GM20431 (cell line): ENCODE measurements at regions not wholly inside any gene's neighbourhood (a gene's known extent, or its start where the extent isn't known, plus 50 kb on each side); places are given as distances from the start of the nearest gene placed in this dataset.

Experiments
- in situ Hi-C: fragments of 300-500 bp; cut with MseI, MboI; formaldehyde crosslinking; loops from one replicate; pipeline ENCODE4 v1.15.0; 2020; ENCODE audit warnings: low sequenced_read_pairs; ENCODE audit not compliant: unreplicated experiment

DNA sequence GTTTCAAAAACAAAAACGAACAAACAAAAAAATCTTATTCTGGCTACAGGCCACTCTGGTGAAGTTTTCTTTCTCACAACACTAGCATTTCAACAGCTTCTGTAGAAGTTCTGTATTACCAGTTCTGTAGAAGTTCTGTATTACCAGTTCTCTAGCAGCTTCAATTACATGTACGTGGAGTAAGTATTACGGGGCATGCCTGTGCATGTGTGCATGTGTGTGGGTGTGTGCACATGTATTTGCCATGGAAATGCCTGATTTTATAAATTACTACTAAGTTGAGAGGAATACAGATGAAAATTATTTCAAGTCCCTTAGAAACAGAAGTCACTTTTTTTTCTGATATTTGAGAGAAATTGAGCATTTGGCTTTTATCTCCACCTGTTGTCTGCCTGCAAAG, 414.2 kb downstream of the FOXO1 start:
- in situ Hi-C loops, result no loop called here

DNA sequence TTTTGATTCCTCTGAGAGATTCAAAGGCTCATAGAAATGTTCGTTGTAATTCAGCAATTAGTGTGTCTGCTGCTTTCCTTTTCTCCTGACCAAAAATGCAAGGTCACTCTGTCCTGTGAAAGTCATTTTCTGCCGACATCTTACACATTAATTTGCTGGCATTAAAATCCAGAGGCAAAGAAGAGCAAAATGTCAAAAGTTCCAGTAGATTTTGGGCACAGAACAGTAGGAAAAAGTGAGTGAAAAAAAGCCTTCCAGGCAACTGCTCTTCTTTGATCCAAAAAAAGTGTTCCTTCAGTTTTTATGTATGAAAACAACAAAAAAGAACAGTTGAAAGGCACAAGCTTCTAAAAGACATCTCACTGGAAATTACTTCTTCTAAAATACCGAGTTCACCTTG, 413.8 kb downstream of the FOXO1 start:
- in situ Hi-C loops, result no loop called here

- in situ Hi-C loops, result no loop called here
Observed at GRCh38 chr13:40254394-40254793, 412.0 kb downstream of the FOXO1 start.

- in situ Hi-C loops, result no loop called here
Observed at GRCh38 chr13:40255551-40255950, 410.9 kb downstream of the FOXO1 start.

GRCh38 chr13:40259899-40260298, 406.5 kb downstream of the FOXO1 start:
- in situ Hi-C loops, result no loop called here

- in situ Hi-C loops, result no loop called here
Observed at GRCh38 chr13:40261336-40261735, 405.1 kb downstream of the FOXO1 start.

DNA sequence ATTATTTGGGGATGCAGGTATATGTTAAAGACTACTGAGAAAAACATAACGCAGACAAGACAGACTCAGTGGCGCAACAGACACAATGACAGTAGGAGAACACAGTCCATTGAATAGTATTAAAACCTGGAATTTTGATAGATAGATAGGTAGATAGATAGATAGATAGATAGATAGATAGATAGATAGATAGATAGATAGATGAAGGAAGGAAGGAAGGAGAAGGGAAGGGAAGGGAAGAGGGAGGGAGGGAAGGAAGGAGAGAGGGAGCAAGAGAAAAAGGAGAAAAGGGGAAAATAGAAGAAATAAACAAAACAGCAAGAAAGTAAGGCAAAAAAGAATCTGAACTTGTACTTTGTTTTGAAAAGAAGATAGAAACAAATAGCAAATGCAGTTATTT, 404.5 kb downstream of the FOXO1 start:
- in situ Hi-C loops, result no loop called here

- in situ Hi-C loops, result no loop called here
Observed at GRCh38 chr13:40269086-40269485, 397.4 kb downstream of the FOXO1 start.

- in situ Hi-C loops, result no loop called here
Observed at GRCh38 chr13:40270726-40271125, 395.7 kb downstream of the FOXO1 start.

GRCh38 chr13:40271271-40271885, 395.1 kb downstream of the FOXO1 start:
- in situ Hi-C loops, result no loop called here

DNA sequence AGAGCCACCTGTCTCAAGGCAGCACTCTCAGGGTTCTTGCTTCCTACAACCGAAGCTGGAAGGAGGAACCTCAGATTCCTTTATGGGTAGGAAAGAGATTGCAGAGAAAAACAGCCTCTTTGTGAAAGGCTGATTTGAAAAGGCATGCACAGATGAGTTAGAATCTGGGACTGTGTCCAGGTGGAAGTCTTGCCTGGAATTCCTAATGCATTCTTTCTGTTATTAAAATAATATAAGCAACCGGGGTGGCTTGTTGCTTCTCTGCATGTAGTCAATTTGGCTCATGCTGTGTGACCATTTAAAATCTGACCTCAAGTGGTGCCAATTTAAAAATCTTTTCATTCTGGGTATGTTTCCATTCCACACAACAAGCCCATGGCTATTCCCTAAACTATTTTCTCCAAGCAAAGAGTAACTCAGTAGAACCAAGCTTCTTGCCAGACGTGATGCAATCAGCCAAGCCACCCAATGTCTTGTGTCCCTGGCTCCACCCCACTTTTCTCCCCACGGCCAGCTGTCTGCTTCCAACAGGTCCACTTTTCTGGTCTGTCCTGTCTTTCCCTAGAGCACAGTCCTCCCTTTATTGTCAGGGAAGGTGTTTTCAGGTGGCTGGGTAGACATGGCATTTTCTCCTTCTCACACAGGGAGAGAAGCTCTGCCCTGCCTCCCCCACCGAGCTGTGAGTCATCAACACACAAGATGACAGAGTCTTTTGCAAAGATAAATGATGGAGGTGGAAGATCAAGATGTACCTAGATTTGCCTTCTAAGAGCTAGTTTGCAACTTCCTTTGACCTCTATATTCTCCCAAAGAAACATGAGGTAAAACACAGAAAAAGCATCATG, 394.3 kb downstream of the FOXO1 start:
- in situ Hi-C loops, result no loop called here

GRCh38 chr13:40272776-40273139, 393.7 kb downstream of the FOXO1 start:
- in situ Hi-C loops, result no loop called here

DNA sequence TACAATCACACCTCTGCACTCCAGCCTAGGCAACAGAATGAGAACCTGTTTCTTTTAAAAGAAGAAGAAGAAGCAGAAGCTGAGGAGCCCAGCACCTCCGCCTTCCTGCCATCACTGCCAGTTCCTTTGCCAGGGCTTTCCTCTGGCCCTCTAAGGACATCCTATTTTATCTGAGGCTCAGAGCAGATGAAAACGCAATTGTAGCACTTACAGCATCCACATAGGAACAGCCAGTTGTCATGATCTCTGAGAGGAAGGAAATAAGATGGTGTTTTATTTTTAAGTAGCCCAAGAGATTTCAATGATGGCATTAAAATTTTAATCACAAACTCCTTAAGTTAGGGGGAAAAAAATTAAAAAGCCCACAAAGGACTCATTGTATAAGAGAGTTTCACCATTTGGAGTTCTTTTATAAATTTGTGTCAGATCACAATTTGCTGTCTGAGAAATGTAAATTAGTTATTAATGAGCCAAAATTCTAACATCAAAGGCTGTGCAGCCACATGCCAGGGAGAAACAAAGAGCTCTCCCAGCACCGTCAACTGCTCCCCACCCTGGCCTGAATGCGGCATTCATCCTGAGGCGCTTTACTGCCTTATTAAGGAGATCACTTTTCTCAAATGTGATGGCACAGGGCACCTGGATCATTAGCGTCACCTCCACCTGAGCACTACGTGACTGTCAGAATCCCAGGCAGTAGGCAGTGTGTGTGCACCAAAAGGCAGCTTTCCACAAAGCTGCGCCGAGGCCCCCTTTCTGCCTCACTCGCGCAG, 393.0 kb downstream of the FOXO1 start:
- in situ Hi-C loops, result no loop called here

GRCh38 chr13:40274103-40274502, 392.3 kb downstream of the FOXO1 start:
- in situ Hi-C loops, result no loop called here

- in situ Hi-C loops, result no loop called here
Observed at GRCh38 chr13:40275155-40275554, 391.3 kb downstream of the FOXO1 start.

GRCh38 chr13:40275636-40276035, 390.8 kb downstream of the FOXO1 start:
- in situ Hi-C loops, result no loop called here

DNA sequence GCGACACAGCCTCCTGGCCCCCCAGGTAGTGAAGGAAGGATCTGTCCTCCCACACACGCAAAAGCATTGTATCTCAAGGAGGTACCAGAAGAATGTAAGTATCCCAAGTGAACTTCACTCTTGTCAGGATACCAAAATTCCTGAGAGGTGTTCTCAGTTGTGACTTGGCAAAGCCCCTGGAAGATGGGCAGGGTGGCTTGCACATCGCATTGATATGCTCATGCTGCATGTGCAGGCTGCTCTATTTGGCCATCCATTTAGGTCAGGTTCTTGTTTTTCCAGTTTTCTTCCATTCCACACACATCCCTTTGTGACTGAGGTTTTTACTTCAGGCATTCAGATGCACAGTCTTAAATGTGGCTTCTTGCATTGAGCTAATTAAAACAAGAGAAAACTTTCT, 382.8 kb downstream of the FOXO1 start:
- in situ Hi-C loops, result no loop called here

DNA sequence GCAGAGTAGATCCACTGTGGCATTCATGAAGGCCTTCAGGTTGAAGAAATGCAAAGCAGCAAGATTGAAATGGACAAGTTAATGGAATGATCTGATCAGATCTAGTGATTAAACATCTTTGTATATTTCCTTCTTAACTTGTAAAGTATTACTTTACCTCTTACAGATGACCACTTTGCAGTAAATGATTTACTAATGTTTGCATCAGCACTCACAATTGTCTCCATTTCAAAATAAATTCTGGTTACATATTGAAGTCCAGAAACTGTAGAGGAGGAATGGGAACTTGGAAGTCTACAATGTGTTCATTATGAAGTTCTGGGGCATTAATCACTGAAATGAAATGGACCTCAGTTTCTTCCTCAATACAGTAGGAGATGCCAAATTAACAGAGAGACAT, 380.8 kb downstream of the FOXO1 start:
- in situ Hi-C loops, result no loop called here

- in situ Hi-C loops, result no loop called here
Observed at GRCh38 chr13:40287428-40287827, 379.0 kb downstream of the FOXO1 start.

- in situ Hi-C loops, result no loop called here
Observed at GRCh38 chr13:40288259-40288658, 378.2 kb downstream of the FOXO1 start.

GRCh38 chr13:40290758-40291157, 375.7 kb downstream of the FOXO1 start:
- in situ Hi-C loops, result no loop called here
